GM23248 (cell line): ENCODE measurements at regions not wholly inside any gene's neighbourhood (a gene's known extent, or its start where the extent isn't known, plus 50 kb on each side); places are given as distances from the start of the nearest gene placed in this dataset.

Experiments used
- DNase-seq: peaks from one replicate; pipeline ENCODE4 v3.0.0-alpha.2; 2015
- H2AFZ ChIP-seq: fragments of 200-600 bp; sonication (generic); 2 replicates; pipeline ENCODE4 v1.6.1; 2016; ENCODE audit warnings: antibody characterized with exemption
- H3F3A ChIP-seq: fragments of 200-600 bp; sonication (generic); 2 replicates; pipeline ENCODE4 v1.6.1; 2016; ENCODE audit warnings: mild to moderate bottlenecking, antibody characterized with exemption, mixed run types; ENCODE audit not compliant: insufficient read depth
- H3K27ac ChIP-seq: fragments of 200-600 bp; sonication (generic); 2 replicates; pipeline ENCODE4 v1.5.1; 2016; ENCODE audit warnings: mild to moderate bottlenecking
- H3K27me3 ChIP-seq: fragments of 200-600 bp; sonication (generic); replicated peaks from 2 replicates; pipeline ENCODE4 v1.6.1; 2016; ENCODE audit warnings: mild to moderate bottlenecking; ENCODE audit not compliant: insufficient read depth
- H3K36me3 ChIP-seq: fragments of 200-600 bp; sonication (generic); 2 replicates; pipeline ENCODE4 v1.6.1; 2016; ENCODE audit warnings: low read depth, mild to moderate bottlenecking
- H3K4me1 ChIP-seq: fragments of 200-600 bp; sonication (generic); 2 replicates; pipeline ENCODE4 v1.6.1; 2016; ENCODE audit warnings: mild to moderate bottlenecking; ENCODE audit not compliant: insufficient read depth
- H3K4me2 ChIP-seq: fragments of 200-600 bp; sonication (generic); one replicate; pipeline ENCODE4 v1.6.1; 2016; ENCODE audit warnings: mild to moderate bottlenecking; ENCODE audit not compliant: unreplicated experiment
- H3K4me3 ChIP-seq: fragments of 200-600 bp; sonication (generic); 2 replicates; pipeline ENCODE4 v1.5.1; 2016; ENCODE audit warnings: mild to moderate bottlenecking
- H3K79me2 ChIP-seq: fragments of 200-600 bp; sonication (generic); 2 replicates; pipeline ENCODE4 v1.6.1; 2016; ENCODE audit warnings: mild to moderate bottlenecking; ENCODE audit not compliant: insufficient read depth
- H3K9ac ChIP-seq: fragments of 200-600 bp; sonication (generic); 2 replicates; pipeline ENCODE4 v1.6.1; 2016; ENCODE audit warnings: mild to moderate bottlenecking
- H3K9me2 ChIP-seq: fragments of 200-600 bp; sonication (generic); 2 replicates; pipeline ENCODE4 v1.6.1; 2016; ENCODE audit warnings: mixed run types, mild to moderate bottlenecking, moderate library complexity; ENCODE audit not compliant: insufficient read depth
- H3K9me3 ChIP-seq: fragments of 200-600 bp; sonication (generic); one replicate; pipeline ENCODE4 v1.6.1; 2017; ENCODE audit warnings: low read depth
- H4K20me1 ChIP-seq: fragments of 200-600 bp; sonication (generic); 2 replicates; pipeline ENCODE4 v1.6.0; 2016; ENCODE audit not compliant: insufficient read depth
- EZH2 ChIP-seq: fragments of 200-600 bp; sonication (generic); IDR thresholded peaks from 2 replicates; pipeline ENCODE4 v1.6.1; 2018; ENCODE audit warnings: antibody characterized with exemption, mild to moderate bottlenecking; ENCODE audit not compliant: insufficient read depth, poor library complexity, severe bottlenecking
- EZH2phosphoT487 ChIP-seq: fragments of 200-600 bp; sonication (generic); IDR thresholded peaks from 2 replicates; pipeline ENCODE4 v1.6.1; 2018; ENCODE audit warnings: antibody characterized with exemption, moderate library complexity, mild to moderate bottlenecking, low read depth; ENCODE audit not compliant: insufficient read depth
- WGBS, 2 experiments: methylation state at CpG; one replicate each; pipeline ENCODE4 v1.1.6; 2015 to 2017; ENCODE audit warnings: low lambda C conversion rate in 2 of 2, low coverage in 1 of 2; ENCODE audit errors: missing lambda C conversion rate in 2 of 2; 5-methylcytosine and 5-hydroxymethylcytosine counted together
- in situ Hi-C: fragments of 300-500 bp; cut with MboI; formaldehyde crosslinking; loops from 2 replicates; pipeline ENCODE4 v1.15.0; 2020

DNA sequence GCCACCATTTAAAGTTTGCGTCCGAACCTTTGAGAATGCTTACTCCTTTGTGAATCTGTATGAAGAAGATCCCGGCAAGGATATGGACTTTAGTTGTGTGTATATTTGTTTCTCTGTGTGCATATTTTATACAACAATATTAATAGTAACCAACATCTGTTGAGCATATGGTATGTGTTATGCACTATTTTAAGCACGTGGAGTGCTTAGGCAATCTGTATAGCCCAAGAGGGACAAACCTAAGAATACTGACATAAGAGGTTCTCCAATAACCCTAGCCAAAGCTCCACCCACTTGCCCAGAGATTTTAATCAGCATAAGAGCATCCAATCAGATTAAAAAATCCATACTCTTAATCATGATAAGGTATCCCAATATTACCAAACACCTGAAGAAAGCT, 92.7 kb downstream of the MAB21L3 start:
- no peaks in the 10 kb centered on the region for H3K36me3 ChIP-seq
- no peak overlapping the region for H3K27ac ChIP-seq
- H3K27me3 ChIP-seq: peaks cover 26% of the 10 kb centered on the region
- no peak for DNase-seq
- no peaks in the 10 kb centered on the region for H3K9me2 ChIP-seq
- no peaks in the 10 kb centered on the region for H3K79me2 ChIP-seq
- H3F3A ChIP-seq: no peaks in the 10 kb centered on the region
- no peak overlapping the region for H3K4me2 ChIP-seq
- 27 to 32% methylated on average over 4 of the region's 4 CpGs for WGBS, 2 experiments
- no peaks in the 10 kb centered on the region for H4K20me1 ChIP-seq
- in situ Hi-C loops: no loop called here
- no peak overlapping the region for H2AFZ ChIP-seq
- no peak overlapping the region for H3K9ac ChIP-seq
- no peak for TF ChIP-seq EZH2
- H3K9me3 ChIP-seq: no peaks in the 10 kb centered on the region
- H3K4me3 ChIP-seq: no peak overlapping the region
- H3K4me1 ChIP-seq: no peaks in the 10 kb centered on the region

DNA sequence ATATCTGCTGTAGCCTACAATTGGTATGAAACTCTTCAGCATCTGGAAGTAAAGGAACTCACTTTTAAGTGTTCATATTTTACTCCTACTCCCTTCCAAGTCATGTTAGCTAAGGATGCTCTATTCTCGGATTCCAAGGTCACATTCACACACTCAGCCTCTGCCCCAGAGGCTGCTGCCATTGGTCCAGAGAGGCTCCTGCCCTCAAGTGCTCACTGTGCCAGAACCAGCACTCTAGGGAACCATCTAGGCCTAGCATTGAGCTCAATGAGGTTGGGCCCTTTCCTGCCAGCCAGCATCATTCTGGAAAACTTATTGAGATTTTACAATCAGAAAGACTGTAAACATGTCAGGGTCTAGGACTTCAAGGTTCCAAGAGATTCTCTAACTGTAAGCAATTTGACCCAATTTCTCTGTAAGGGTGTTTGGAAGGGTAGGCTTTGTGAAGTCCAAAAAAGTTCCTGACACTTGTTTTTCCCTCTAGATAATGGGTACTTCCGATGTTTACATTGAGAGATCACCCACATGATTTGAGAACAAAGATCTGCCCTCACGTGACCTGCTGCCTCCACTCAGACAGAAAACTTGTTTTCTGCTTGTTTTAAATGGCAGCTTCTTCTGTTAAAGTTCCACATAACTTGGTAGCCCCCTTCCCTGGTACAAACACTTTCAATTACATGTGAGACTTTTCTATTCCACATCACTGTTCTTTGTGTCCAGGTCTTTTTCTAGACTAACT, 94.9 kb downstream of the MAB21L3 start:
- in situ Hi-C loops: no loop called here
- no peak overlapping the region for H3K4me2 ChIP-seq
- 29 to 33% methylated on average over 3 of the region's 3 CpGs for WGBS, 2 experiments

DNA sequence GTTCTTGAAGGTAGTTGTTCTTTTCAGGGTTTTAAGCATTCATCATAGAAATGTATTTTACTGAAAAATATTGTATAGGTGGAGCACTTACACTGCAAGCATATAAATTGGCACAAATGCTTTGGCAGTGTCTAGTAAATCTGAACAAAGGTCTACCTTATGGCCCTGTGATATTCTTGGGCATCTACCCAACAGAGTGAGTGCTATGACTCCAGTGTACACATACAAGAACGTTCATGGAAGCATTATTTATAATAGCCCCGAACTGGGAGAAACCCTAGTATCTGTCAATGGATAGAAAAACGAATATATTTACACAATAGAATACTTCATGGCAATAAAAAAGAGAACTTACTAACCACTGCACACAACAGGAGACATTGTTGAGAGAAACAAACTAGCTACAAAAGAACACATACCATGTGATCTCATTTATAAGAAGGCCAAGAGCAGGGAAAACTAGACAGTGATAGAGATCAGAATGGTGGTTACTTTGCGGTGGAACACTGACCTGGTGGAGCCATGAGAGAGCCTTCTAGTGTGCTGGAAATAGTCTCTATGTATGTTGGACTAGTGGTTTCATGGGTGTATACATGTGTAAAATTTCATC, 96.0 kb downstream of the MAB21L3 start:
- Histone ChIP-seq H3K4me2 (no peak overlapping the region), H3K4me3 (no peak overlapping the region), H3K4me1 (no peaks in the 10 kb centered on the region), H3K79me2 (no peaks in the 10 kb centered on the region), H3K9ac (no peak overlapping the region), H2AFZ (no peak overlapping the region), H3K9me2 (no peaks in the 10 kb centered on the region), H3K36me3 (no peaks in the 10 kb centered on the region), H3K27me3 (peaks cover 22% of the 10 kb centered on the region), H3K9me3 (no peaks in the 10 kb centered on the region), H4K20me1 (no peaks in the 10 kb centered on the region), H3K27ac (no peak overlapping the region), H3F3A (no peaks in the 10 kb centered on the region)
- TF ChIP-seq EZH2: no peak
- TF ChIP-seq EZH2phosphoT487: no peak
- 31 to 36% methylated on average over 4 of the region's 4 CpGs for WGBS, 2 experiments
- in situ Hi-C loops: no loop called here
- no peak for DNase-seq

More for the DNA sequence above, 94.9 kb downstream of the MAB21L3 start:
- Histone ChIP-seq H3F3A (no peaks in the 10 kb centered on the region), H3K27ac (no peak overlapping the region), H3K4me3 (no peak overlapping the region), H3K27me3 (peaks cover 26% of the 10 kb centered on the region), H2AFZ (no peak overlapping the region), H3K9me3 (no peaks in the 10 kb centered on the region), H3K4me1 (no peaks in the 10 kb centered on the region), H3K79me2 (no peaks in the 10 kb centered on the region), H3K36me3 (no peaks in the 10 kb centered on the region), H3K9ac (no peak overlapping the region), H3K9me2 (no peaks in the 10 kb centered on the region), H4K20me1 (no peaks in the 10 kb centered on the region)
- TF ChIP-seq EZH2phosphoT487 (no peak), EZH2 (no peak)
- no peak for DNase-seq

DNA sequence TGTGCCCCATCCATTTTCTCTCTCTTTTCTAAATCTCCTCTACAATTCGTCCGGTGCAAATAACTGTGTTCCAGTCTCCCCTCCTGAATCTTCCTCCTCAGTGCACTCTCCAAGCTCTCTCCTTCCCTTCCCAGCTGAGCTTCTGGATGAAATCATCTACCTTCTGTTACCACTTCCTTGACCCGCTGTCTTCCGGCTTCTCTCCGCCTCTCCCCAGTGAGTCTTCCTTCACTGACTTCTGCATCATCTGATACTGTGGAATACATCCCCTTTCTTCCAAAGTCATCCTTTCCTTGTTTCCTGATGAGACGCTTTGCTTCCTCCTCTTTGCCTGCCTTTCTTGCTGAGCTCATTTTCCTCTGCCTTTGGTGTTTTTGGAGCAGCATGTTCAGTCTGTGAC, 96.9 kb downstream of the MAB21L3 start:
- H3K4me2 ChIP-seq: no peak overlapping the region
- H3K9me2 ChIP-seq: no peaks in the 10 kb centered on the region
- H3K27me3 ChIP-seq: peaks cover 13% of the 10 kb centered on the region; the same call in 1 of the 2 replicates
- no peaks in the 10 kb centered on the region for H3K4me1 ChIP-seq
- H3K27ac ChIP-seq: no peak overlapping the region
- no peak for DNase-seq
- no peaks in the 10 kb centered on the region for H4K20me1 ChIP-seq
- in situ Hi-C loops: no loop called here
- no peak overlapping the region for H3K9ac ChIP-seq
- H3K79me2 ChIP-seq: no peaks in the 10 kb centered on the region
- TF ChIP-seq EZH2: no peak
- WGBS, 2 experiments: 71 to 85% methylated on average over 6 of the region's 6 CpGs
- no peak overlapping the region for H3K4me3 ChIP-seq
- no peaks in the 10 kb centered on the region for H3K9me3 ChIP-seq
- H2AFZ ChIP-seq: no peak overlapping the region
- H3F3A ChIP-seq: no peaks in the 10 kb centered on the region
- no peaks in the 10 kb centered on the region for H3K36me3 ChIP-seq
